ENCODE measurements at regions not wholly inside any gene's neighbourhood (a gene's known extent, or its start where the extent isn't known, plus 50 kb on each side); places are given as distances from the start of the nearest gene placed in this dataset.

GRCh38 chr11:33941637-33942160, 49.8 kb upstream of the LMO2 start (continued):
- TF ChIP-seq ZFP91 (CRISPR knock-in tag; IDR thresholded peaks at IDR 0.05) (no peak), NKRF (IDR thresholded peaks at IDR 0.05; ENCODE audit: borderline replicate concordance) (no peak), ZNF174 (CRISPR knock-in tag; IDR thresholded peaks at IDR 0.05) (no peak), MAZ (CRISPR knock-in tag; conservative IDR thresholded peaks at IDR 0.05 in 1 of 2, IDR thresholded peaks at IDR 0.05 in 1 of 2) (0 out of 4 replicates have a peak, but pooled peaks of 1 of the 2 experiments have one; percentile 55), TRIM25 (IDR thresholded peaks at IDR 0.05; ENCODE audit: borderline replicate concordance) (no peak), POLR3A (IDR thresholded peaks at IDR 0.05; ENCODE audit: borderline replicate concordance, extremely low read depth, insufficient read depth, insufficient read length) (no peak), KLF13 (tag; IDR thresholded peaks at IDR 0.05; ENCODE audit: borderline replicate concordance, low read depth) (0 out of 2 replicates have a peak, but pooled peaks have one; percentile 43), CC2D1A (IDR thresholded peaks at IDR 0.05) (no peak), NCOA4 (IDR thresholded peaks at IDR 0.05; ENCODE audit: partially characterized antibody) (no peak), MIER1 (IDR thresholded peaks at IDR 0.05; ENCODE audit: low read depth) (no peak)

All from K562 (cell line).